AG10803 (cell line): ENCODE measurements at regions not wholly inside any gene's neighbourhood (a gene's known extent, or its start where the extent isn't known, plus 50 kb on each side); places are given as distances from the start of the nearest gene placed in this dataset.

Experiments
- DNase-seq: peaks from one replicate; pipeline ENCODE4 v3.0.0; 2010; ENCODE audit warnings: low read depth
- H3K4me3 ChIP-seq: 2 replicates; pipeline ENCODE4 v1.5.1; 2011; ENCODE audit warnings: mild to moderate bottlenecking, low read length, control low read depth
- TF ChIP-seq, protein P1 (sequence below): conservative IDR thresholded peaks from 2 replicates; pipeline ENCODE4 v1.5.1; 2011; ENCODE audit warnings: mild to moderate bottlenecking, low read length, control low read depth, inconsistent platforms

DNA sequence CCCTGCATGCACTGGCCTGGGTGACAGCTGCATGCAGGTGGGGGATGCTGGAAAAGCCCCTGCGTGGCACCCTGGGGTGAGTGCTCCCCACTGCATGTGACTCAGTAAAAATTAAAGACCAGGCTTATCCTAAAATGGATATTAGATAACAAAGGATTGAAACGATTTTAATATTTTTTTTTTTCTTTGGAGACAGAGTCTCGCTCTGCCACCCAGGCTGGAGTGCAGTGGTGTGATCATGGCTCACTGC lies 334.9 kb downstream of the C16orf95 start:
- no peak overlapping the region for H3K4me3 ChIP-seq
- DNase-seq, result no peak
- TF ChIP-seq, protein P1, sequence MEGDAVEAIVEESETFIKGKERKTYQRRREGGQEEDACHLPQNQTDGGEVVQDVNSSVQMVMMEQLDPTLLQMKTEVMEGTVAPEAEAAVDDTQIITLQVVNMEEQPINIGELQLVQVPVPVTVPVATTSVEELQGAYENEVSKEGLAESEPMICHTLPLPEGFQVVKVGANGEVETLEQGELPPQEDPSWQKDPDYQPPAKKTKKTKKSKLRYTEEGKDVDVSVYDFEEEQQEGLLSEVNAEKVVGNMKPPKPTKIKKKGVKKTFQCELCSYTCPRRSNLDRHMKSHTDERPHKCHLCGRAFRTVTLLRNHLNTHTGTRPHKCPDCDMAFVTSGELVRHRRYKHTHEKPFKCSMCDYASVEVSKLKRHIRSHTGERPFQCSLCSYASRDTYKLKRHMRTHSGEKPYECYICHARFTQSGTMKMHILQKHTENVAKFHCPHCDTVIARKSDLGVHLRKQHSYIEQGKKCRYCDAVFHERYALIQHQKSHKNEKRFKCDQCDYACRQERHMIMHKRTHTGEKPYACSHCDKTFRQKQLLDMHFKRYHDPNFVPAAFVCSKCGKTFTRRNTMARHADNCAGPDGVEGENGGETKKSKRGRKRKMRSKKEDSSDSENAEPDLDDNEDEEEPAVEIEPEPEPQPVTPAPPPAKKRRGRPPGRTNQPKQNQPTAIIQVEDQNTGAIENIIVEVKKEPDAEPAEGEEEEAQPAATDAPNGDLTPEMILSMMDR, result no peak

DNA sequence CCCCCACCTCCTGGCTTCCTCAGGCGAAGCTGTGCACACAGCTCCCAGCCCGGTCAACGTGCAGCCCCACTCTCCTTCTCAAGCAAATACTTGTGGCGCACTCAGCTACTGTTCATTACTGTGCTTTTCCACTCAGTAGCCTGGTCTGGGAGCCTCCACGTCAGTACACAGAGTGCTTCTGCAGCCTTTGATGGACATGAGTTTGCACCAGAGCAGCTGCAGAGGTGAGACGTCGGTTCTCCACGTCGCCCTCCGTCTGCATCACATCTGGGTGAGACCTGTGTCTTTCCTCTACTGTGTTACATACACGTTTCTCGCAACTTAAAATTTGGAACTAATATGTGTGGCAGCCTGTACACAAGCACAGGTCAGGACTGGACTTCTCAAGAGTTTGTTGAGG lies 334.3 kb downstream of the C16orf95 start:
- TF ChIP-seq, protein P1, result no peak
- no peak overlapping the region for H3K4me3 ChIP-seq
- DNase-seq, result no peak

DNA sequence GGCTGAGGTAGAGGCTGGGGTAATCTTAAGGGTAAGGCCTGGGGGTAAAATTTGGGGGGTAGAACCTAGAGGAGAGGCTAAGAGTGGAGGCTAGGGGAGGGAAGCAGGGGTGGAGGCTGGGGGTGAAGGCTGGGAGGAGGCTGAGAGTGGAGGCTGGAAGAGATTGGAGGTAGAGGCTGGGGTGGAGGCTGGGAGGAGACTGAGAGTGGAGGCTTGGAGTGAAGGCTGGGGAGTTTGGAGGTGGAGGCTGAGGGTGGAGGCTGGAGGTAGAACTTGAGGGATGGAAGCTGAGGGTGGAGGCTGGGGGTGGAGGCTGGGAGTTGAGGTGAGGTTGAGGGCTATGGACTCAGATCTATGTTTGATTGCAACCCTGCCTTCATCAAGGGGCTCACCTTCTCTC lies 333.6 kb downstream of the C16orf95 start:
- TF ChIP-seq, protein P1, result no peak
- no peak overlapping the region for H3K4me3 ChIP-seq
- DNase-seq, result no peak

DNA sequence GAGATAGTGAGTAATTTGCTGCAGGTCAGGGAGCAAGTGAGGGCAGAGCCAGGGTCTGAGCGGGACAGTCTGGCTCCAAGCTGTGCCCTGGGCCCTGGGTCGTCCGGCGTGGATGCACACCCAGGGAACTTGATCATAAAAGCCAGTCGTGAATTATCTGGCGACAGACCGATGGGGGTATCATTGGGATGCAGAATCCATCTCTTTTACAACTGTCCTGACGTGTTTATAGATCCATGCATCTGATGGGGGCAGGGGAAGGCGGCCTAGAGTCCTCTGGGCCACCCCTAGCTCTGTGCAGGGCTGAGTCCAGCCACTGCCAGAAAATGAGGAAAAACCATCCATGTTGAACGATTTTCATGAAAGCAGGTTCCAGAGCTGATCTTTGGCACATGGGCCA lies 332.8 kb downstream of the C16orf95 start:
- no peak overlapping the region for H3K4me3 ChIP-seq
- TF ChIP-seq, protein P1, result no peak
- no peak for DNase-seq

DNA sequence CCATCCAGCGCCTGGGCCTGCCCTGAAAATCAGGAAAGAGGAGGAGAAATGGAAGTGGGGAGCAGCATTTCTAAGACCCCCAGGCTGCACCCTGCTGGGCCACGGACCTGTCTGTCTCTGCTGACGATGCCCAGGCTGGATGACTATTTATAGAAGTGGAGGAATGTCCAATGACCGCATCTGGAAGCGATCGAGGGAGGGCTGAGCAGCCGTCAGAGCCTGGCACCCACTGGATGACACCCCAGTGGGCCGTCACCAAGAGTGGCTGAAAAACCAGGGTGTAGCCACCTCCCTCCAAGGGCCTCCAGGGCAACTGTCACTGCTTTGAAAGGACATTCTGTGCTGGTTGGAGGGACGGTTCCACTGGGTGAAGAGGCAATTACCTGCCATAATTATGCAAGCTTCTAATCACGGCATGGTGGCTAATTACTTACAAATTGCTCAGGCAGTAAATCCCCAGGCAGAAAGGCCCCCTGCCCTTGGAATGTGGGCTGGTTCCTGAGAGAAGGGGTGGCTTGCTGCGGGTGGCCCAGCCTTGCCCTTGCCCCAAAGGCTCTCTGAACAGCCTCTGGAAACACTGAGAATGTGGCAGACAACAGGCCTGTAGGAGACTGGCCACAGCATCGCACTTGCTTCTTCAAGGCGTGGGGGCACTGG lies 332.1 kb downstream of the C16orf95 start:
- DNase-seq, result peak; percentile 31
- TF ChIP-seq, protein P1, result no peak
- no peak overlapping the region for H3K4me3 ChIP-seq

DNA sequence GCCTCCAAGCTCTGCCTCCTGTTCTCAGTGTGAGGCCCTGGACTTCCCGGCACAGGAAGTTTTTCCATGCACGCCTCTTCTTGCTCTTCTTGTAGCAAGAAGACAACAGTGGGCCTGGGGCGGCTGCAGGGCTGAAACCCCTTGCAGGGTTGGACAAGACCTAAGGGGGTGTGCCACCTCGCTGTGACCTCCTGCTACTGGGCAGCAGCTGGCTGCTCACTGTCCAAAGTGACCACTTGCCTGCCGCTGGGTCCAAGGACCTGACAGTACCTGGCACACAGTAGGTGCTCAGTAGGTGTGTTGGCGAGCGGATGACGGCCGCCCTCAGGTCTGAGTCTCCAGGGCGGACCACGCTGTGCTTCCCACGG lies 331.6 kb downstream of the C16orf95 start:
- TF ChIP-seq, protein P1, result no peak
- DNase-seq, result no peak
- no peak overlapping the region for H3K4me3 ChIP-seq

DNA sequence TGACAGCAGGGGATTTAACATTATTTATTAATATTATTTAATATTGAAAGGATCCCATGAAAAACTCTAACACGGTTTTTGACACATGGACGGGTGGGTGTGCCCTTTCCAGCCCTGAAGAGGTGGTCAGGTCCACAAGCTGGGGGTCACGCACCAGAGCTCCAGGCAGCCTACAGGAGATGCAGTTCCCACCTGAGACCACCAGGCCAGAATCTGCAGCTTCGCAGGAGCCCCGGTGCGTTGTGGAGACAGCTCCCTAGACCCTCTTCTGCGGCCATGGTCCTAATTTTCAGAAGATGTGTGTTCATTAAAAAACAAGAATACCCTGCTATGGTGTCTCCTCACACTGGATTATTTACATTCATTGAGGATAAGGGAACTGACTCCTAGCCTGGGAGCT lies 331.1 kb downstream of the C16orf95 start:
- TF ChIP-seq, protein P1, result no peak
- H3K4me3 ChIP-seq, result no peak overlapping the region
- DNase-seq, result no peak
